SKM-1 treated with dmso at 0.1 percent for 144 hours (cell line): ENCODE measurements at regions not wholly inside any gene's neighbourhood (a gene's known extent, or its start where the extent isn't known, plus 50 kb on each side); places are given as distances from the start of the nearest gene placed in this dataset.
"Not testable (repeated sequence)": the region's sequence is repeated elsewhere in the genome, so short reads cannot be mapped to it uniquely, and the experiment has no call there.

ENCODE experiments used
- DNase-seq: peaks from one replicate; lab custom pipeline; 2025; ENCODE audit not compliant: unreplicated experiment; lab: John Stamatoyannopoulos, UW

- DNase-seq: no peak
These were observed 162.2 kb downstream of the SMAD6 start for GRCh38 chr15:66864086-66864830.

DNA sequence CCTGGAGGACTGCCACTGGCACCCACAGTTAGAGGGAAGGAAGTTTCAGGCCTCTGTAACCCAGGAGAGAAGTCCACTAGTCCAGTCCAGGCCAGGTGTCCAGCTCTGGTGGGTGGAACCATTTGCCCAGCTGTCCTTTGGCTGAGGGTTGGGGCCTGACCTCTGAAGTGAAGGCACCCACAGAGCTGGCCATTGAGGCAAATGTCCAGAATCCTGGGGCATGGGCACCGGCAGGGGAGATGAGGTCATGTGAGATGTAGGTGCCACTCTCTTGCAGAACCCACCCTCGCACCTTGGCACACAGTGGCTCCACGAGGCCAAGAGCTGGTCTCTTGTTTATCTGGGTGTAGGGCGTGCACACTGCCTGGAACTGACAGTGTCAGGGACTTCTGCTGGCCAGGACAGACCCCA lies 162.8 kb downstream of the SMAD6 start:
- no peak for DNase-seq

- peak; percentile 96 for DNase-seq
These were observed 163.9 kb downstream of the SMAD6 start for GRCh38 chr15:66865622-66866611.

DNA sequence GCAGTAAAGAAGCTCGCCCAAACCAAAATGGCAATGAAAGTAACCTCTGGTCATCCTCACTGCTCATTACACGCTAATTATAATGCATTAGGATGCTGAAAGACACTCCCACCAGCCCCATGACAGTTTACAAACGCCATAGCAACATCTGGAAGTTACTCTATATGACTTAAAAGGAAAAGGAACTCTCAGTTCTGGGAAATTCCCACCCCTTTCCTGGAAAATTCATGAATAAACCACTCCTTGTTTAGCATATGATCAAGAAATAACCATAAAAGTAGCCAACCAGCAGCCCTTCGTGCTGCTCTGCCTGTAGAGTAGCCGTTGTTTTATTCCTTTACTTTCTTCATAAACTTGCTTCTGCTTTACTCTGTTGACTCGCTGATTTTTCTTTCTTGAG lies 164.6 kb downstream of the SMAD6 start:
- DNase-seq: no peak

GRCh38 chr15:66868918-66869317 lies 166.9 kb downstream of the SMAD6 start:
- DNase-seq: no peak

- no peak for DNase-seq
These were observed 168.9 kb downstream of the SMAD6 start for GRCh38 chr15:66870880-66871388.

GRCh38 chr15:66872405-66872804 lies 170.4 kb downstream of the SMAD6 start:
- no peak for DNase-seq

DNA sequence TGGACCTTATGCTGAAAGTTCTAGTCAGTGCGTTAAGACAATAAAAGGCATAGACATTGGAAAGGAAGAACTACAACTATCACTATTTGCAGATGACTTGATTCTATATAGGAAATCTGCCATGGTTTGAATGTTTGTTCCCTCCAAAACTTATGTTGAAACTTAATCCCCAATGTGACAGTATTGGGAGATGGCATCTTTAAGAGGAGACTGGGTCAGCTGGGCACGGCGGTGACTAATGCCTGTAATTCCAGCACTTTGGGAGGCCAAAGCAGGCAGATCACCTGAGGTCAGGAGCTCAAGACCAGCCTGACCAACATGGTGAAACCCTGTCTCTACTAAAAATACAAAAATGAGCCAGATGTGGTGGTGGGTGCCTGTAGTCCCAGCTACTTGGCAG lies 171.3 kb downstream of the SMAD6 start:
- not testable (repeated sequence) for DNase-seq

- no peak for DNase-seq
These were observed 171.8 kb downstream of the SMAD6 start for GRCh38 chr15:66873856-66874255.

DNA sequence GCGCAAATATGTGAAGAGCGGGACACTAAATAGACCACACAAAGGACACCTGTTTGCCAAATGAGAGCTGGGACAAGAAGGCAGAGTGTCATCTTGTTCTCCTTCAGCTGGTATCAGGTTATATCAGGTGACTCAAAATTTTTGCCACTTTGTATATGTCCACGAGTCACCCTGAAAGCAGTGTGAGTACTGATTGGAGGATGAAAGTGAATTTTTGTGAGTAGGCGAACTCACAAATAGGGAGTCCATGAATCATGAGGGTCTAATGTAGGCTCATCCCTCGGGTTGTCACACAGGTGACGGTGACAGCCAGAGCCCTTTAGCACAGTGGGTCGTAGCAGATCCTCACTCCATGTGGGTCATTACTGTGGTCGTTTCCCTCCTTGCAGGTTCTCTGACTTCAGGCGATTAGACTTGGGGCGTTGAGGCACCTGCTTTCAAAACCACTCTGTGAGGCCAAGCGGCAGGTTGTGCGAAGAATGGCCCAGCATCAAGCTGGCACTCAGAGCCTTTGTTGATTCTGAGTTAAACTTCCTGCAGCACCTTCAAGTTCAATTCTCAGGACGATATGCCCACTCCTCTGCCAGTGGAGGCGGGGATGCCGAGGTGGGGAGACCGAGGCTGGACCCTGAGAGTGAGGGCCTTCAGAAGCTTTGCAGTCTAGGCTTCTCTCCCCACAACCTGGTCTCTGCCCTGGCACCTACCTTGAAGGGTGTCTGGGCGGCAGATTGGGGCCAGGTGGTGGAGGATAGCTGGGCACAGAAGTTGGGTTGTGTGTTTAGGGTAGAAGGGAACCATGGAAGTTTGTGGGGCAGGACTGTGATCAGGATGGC lies 173.8 kb downstream of the SMAD6 start:
- DNase-seq: no peak

DNA sequence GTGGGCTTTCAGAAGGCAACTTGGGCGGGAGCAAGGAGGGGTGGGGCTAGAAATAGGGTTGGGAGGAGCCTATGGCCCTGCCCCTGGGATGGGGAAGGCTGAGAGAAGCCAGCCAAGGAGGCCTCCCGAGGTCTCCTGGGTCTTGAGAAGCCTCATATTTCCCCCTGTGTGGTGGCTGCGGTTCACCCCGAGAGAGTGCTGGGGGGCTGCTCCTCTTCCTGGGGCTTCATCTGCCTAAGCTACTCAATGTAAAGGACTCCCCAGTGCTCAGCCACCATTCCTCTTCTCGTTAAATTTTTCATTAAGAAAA lies 174.3 kb downstream of the SMAD6 start:
- no peak for DNase-seq

GRCh38 chr15:66876731-66877476 lies 174.9 kb downstream of the SMAD6 start:
- no peak for DNase-seq

DNA sequence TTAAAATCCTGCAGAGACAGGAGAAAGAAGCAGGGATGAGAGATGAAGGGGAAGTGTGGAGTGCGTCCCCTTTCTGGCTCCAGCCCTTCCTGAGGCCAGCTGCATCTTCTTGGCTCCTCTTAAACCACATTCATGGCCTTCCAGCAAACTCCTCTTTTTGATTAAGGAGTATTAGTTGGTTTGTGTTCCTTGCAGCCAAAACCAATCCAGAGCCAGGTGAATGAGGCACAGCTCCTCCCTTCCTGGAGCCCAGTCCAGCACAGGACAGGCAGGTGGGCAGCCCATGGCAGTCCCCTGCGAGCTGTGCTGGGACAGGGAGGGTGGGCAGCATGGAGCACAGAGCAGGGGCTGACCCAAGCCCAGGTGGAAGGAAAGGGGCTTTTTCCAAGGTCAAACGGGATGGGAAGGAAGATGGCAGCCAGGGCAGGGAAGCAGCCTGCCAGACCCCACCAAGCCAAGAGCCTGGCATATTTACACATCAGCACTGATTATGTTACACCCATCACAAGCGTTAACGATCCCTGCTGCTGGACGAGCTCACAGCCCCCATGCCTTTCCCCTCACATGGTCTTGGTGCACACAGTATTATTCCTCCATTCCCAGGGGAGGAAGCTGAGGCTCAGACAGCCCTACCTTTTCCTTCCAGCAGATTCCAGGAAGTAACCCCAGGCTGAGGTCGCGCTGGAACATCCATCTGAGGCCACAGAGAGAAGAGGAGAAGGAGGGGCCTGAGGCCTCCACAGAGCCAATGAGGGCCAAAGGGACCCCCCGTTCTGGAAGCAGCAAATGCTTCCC lies 175.6 kb downstream of the SMAD6 start:
- no peak for DNase-seq

DNA sequence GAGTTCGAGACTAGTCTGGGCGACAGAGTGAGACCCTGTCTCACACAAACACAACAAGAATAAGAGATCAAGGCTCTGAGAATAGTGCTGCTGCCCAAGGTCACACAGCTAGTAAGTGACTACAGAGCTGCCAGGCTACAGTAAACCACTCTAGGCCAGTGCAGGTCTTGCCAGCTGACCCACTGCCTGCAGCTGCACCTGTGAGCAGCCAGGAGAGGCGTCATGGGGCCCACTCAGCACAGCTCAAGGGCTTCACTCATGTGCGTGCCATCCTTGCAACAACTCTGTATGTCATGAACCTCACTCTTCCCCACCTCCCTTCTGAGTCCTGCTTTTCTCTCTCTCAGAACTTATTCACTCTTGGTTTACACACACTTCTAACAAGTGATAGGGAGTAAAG lies 176.7 kb downstream of the SMAD6 start:
- no peak for DNase-seq

DNA sequence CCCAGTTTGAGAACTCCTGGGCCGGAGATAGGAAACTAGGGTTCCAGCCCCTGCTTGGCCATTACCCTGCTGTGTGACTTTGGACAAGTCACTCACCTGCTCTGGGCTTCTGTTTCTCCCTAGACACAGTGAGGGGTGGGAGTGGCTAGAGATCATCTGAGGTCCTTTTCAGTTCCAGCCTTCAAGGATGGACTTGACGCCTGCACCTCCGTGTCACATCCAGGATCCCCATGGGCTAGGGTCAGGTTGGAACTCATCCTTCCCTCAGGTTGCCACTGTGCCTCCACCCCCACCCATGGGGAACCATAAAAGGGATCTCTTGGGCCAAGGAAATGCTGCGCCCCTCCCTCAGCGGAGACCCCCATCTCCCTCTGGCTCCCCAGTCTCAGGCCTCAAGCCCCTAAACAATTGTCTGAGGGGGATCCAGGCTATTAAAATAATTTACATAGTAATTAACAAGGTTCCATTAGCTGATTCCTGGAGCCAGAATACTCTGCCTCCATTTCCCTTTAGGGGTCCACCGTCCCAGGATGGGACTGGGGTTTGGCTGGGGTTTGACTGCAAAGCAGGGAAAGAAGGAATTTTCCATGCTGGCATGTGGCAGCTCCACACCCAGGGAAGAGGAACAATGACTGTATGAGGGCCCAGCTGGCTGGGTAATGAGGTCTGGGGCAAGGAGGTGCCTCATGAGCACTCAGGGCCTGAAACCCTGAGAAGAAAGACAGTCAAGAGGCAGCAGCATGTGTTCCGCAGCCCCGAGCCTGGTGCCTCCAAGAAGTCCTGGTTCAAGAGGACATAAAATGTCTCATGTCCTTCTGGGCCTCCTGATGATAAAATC lies 177.7 kb downstream of the SMAD6 start:
- no peak for DNase-seq

- DNase-seq: no peak
These were observed 178.5 kb downstream of the SMAD6 start for GRCh38 chr15:66880380-66881155.

DNA sequence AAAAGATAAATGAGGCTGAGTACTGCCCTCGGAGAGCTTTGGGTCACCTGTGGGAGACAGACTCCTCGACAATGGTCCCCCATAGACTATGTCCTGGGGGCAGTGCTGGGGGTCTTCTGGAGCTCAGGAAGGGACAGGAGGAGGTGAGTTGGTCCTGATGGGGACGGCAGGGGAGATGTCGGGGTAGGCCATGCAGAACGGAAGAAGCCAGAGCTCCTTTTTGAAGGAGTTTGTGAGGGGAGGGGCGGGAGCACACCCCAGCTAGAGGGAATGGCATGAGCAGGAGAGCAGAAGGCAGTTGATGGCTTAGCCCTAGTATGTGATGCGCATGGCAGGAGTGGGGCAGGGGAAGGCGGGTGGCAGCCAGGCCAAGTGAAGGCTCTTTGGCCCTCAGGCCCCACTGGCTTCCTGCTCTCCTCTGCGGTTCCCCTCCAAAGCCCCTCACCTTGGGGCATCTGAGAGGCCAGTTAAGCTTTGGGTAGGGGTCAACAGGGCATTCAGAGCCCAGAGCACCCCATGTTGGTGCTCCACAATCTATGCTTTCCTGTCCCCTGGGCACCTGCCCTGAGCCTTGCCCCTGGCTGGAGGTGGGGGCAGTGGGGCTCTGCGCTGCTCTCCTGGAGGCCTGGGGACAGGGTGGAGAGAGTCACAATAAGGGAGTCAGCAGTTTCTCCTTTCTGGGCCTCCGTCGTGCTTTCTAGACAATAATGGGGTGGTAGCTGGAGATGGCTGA lies 179.3 kb downstream of the SMAD6 start:
- no peak for DNase-seq
